ENCODE measurements at regions not wholly inside any gene's neighbourhood (a gene's known extent, or its start where the extent isn't known, plus 50 kb on each side); places are given as distances from the start of the nearest gene placed in this dataset.
"Not testable (repeated sequence)": the region's sequence is repeated elsewhere in the genome, so short reads cannot be mapped to it uniquely, and the experiment has no call there.

DNA sequence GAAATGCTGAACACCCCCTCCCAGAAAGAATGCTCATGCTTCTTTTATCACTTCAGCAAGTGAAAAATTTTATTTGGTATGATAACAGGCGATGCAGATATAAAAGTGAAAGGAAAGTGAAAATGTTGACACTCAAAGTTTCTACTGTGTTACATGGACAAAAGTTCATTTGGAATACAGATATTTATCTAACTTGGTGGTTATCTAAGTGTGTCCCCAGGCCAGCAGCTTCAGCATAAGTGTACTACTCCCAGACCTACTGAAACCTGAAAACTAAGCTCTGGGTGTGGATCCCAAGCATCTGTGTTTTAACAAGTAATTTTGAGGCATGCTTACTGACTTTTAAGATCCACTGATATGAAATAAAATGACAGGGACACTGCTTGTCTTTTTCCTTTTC, 157.1 kb upstream of the BCHE start:
- DNase-seq (ENCODE audit: low read depth) = no peak
- no peak overlapping the region for H3K4me3 ChIP-seq (ENCODE audit: low read depth, low read length)
- TF ChIP-seq, protein P1, sequence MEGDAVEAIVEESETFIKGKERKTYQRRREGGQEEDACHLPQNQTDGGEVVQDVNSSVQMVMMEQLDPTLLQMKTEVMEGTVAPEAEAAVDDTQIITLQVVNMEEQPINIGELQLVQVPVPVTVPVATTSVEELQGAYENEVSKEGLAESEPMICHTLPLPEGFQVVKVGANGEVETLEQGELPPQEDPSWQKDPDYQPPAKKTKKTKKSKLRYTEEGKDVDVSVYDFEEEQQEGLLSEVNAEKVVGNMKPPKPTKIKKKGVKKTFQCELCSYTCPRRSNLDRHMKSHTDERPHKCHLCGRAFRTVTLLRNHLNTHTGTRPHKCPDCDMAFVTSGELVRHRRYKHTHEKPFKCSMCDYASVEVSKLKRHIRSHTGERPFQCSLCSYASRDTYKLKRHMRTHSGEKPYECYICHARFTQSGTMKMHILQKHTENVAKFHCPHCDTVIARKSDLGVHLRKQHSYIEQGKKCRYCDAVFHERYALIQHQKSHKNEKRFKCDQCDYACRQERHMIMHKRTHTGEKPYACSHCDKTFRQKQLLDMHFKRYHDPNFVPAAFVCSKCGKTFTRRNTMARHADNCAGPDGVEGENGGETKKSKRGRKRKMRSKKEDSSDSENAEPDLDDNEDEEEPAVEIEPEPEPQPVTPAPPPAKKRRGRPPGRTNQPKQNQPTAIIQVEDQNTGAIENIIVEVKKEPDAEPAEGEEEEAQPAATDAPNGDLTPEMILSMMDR (IDR thresholded peaks at IDR 0.05; ENCODE audit: control insufficient read depth, extremely low read depth, insufficient read depth) = no peak

DNA sequence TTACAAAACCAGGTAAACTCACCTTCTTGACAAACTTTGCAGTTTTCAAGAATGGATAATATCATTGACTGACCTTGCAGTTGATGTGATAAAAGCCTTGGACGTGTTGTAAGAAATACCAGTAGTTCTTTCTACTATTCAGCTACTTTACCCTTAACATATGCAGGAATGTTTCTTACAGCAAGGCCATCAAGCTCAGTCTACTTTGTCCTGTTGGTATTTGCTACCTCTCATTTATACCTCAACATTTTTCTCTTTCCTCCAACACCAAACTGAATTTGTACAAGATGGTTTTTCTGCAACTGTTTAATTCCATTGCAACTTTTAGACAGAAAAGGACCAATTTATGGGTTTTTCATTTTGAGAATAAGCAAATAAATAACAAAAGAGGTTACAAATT, 147.4 kb upstream of the BCHE start:
- no peak overlapping the region for H3K4me3 ChIP-seq (ENCODE audit: low read depth, low read length)
- DNase-seq (ENCODE audit: low read depth) = no peak
- TF ChIP-seq, protein P1 (IDR thresholded peaks at IDR 0.05; ENCODE audit: control insufficient read depth, extremely low read depth, insufficient read depth) = no peak

DNA sequence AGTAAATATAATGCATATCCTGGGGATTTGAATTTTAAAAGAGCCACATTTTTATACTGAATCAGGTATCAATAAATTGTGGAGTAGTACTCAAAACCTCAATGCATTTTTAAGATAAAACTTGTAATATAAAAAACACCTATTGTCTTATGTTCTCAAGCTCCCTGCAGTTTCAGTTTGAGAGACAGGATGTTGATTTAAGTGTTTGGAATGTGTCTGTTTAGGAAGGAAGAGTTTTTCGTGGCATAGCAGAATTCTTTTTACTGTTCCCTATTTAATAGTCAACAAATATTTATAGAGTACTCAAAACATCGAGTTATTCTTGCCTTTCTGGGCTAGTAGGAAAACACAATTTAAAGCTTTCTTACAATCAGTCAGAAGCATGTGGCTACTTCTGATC, 146.1 kb upstream of the BCHE start:
- peak; percentile 13 for DNase-seq (ENCODE audit: low read depth)
- no peak overlapping the region for H3K4me3 ChIP-seq (ENCODE audit: low read depth, low read length)
- TF ChIP-seq, protein P1 (IDR thresholded peaks at IDR 0.05; ENCODE audit: control insufficient read depth, extremely low read depth, insufficient read depth) = no peak

DNA sequence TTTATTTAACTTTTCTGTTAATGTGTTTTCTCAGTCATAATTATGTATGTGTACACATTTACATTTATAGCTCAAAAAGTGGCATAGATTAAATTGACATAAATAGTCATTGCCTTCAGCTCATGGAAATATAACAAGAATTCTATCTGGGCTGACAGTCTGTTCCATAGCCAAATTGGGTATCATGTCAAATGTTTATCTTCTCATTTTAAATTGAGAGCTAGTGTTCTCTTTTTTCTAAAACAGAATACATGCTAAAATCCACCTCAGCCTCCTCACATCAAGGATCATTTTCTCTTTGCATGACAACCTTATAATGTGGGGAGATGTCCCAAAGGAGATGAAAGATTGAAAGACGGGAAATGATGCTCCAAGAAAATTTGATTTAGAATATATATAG, 144.1 kb upstream of the BCHE start:
- no peak overlapping the region for H3K4me3 ChIP-seq (ENCODE audit: low read depth, low read length)
- DNase-seq (ENCODE audit: low read depth) = no peak
- TF ChIP-seq, protein P1 (IDR thresholded peaks at IDR 0.05; ENCODE audit: control insufficient read depth, extremely low read depth, insufficient read depth) = no peak

DNA sequence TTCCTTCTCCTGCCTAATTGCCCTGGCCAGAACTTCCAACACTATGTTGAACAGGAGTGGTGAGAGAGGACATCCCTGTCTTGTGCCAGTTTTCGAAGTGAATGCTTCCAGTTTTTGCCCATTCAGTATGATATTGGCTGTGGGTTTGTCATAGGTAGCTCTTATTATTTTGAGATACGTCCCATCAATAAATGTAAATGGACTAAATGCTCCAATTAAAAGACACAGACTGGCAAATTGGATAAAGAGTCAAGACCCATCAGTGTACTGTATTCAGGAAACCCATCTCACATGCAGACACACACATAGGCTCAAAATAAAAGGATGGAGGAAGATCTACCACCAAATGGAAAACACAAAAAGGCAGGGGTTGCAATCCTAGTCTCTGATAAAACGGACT, 123.6 kb upstream of the BCHE start:
- not testable (repeated sequence) for H3K4me3 ChIP-seq (ENCODE audit: low read depth, low read length); DNase-seq (ENCODE audit: low read depth)

DNA sequence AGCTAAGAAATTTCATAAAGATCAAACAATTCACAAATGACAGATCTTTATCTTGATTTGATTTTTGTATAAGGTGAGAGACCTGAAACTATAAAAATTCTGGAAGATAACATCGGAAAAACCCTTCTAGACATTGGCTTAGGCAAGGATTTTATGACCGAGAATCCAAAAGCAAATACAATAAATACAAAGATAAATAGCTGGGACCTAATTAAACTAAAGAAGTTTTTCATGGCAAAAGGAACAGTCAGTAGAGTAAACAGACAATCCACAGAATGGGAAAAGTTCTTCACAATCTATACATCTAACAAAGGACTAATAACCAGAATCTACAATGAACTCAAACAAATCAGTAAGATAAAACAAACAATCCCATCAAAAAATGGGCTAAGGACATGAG, 116.9 kb upstream of the BCHE start:
- DNase-seq (ENCODE audit: low read depth) = peak; percentile 91
- TF ChIP-seq, protein P1 (IDR thresholded peaks at IDR 0.05; ENCODE audit: control insufficient read depth, extremely low read depth, insufficient read depth) = no peak
- no peak overlapping the region for H3K4me3 ChIP-seq (ENCODE audit: low read depth, low read length)

DNA sequence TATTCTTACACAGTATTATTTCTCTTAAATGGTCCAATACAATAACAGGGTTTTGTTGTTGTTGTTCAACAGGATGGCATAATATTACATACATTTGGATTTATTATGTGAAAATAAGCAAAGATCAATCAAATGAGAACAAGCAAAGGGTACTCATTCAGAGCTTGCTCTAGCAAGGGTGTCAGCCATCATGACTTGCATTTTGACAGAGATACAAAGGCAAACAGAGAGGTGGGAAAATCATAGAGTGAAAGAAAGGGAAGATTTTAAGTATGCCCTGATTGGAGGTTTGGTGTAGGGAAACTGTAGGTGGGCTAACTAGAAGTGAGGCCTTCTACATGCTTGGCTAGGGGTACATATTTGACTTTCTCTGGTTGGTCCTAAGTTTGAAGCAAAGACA, 109.1 kb upstream of the BCHE start:
- no peak overlapping the region for H3K4me3 ChIP-seq (ENCODE audit: low read depth, low read length)
- DNase-seq (ENCODE audit: low read depth) = no peak
- TF ChIP-seq, protein P1 (IDR thresholded peaks at IDR 0.05; ENCODE audit: control insufficient read depth, extremely low read depth, insufficient read depth) = no peak
